Medulla oblongata (tissue), 1 donor: ENCODE measurements at regions not wholly inside any gene's neighbourhood (a gene's known extent, or its start where the extent isn't known, plus 50 kb on each side); places are given as distances from the start of the nearest gene placed in this dataset.

Source experiments
- DNase-seq: peaks from one replicate; pipeline ENCODE4 v3.0.0-alpha.2; 2015; ENCODE audit errors: extremely low spot score

- no peak for DNase-seq
These were observed 230.9 kb downstream of the AUH start for GRCh38 chr9:91130796-91131318.

- DNase-seq, result no peak
These were observed 230.3 kb downstream of the AUH start for GRCh38 chr9:91131433-91131839.

- DNase-seq, result no peak
These were observed 229.1 kb downstream of the AUH start for GRCh38 chr9:91132576-91133073.

- DNase-seq, result no peak
These were observed 227.1 kb downstream of the AUH start for GRCh38 chr9:91134608-91135007.

- DNase-seq, result no peak
These were observed 224.3 kb downstream of the AUH start for GRCh38 chr9:91137391-91137790.

GRCh38 chr9:91138760-91139159 is 223.0 kb downstream of the AUH start:
- DNase-seq, result no peak

GRCh38 chr9:91141407-91141965 is 220.2 kb downstream of the AUH start:
- DNase-seq, result no peak

- DNase-seq, result no peak
These were observed 218.6 kb downstream of the AUH start for GRCh38 chr9:91143162-91143561.

- DNase-seq, result no peak
These were observed 218.1 kb downstream of the AUH start for GRCh38 chr9:91143642-91144041.

- DNase-seq, result no peak
These were observed 216.9 kb downstream of the AUH start for GRCh38 chr9:91144769-91145168.

- no peak for DNase-seq
These were observed 216.2 kb downstream of the AUH start for GRCh38 chr9:91145496-91145895.

GRCh38 chr9:91146391-91147019 is 215.2 kb downstream of the AUH start:
- no peak for DNase-seq

GRCh38 chr9:91147079-91147708 is 214.5 kb downstream of the AUH start:
- DNase-seq, result no peak

- no peak for DNase-seq
These were observed 213.4 kb downstream of the AUH start for GRCh38 chr9:91148306-91148705.

- DNase-seq, result no peak
These were observed 211.3 kb downstream of the AUH start for GRCh38 chr9:91150273-91150997.

- peak; percentile 23 for DNase-seq
These were observed 210.6 kb downstream of the AUH start for GRCh38 chr9:91150998-91151717.

- no peak for DNase-seq
These were observed 210.0 kb downstream of the AUH start for GRCh38 chr9:91151718-91152095.

- no peak for DNase-seq
These were observed 207.0 kb downstream of the AUH start for GRCh38 chr9:91154686-91155085.

GRCh38 chr9:91155181-91155580 is 206.5 kb downstream of the AUH start:
- no peak for DNase-seq

- DNase-seq, result no peak
These were observed 205.9 kb downstream of the AUH start for GRCh38 chr9:91155746-91156376.
